ENCODE measurements at regions not wholly inside any gene's neighbourhood (a gene's known extent, or its start where the extent isn't known, plus 50 kb on each side); places are given as distances from the start of the nearest gene placed in this dataset.

- no peak for TF ChIP-seq POLR2A (IDR thresholded peaks at IDR 0.05)
- no peak for TF ChIP-seq CTCF (IDR thresholded peaks at IDR 0.05)
Measured at GRCh38 chr2:71833272-71833671, 314.4 kb downstream of the CYP26B1 start.
